K562 (cell line): ENCODE measurements at regions not wholly inside any gene's neighbourhood (a gene's known extent, or its start where the extent isn't known, plus 50 kb on each side); places are given as distances from the start of the nearest gene placed in this dataset.

Source experiments
- BHLHE40 ChIP-seq: IDR thresholded peaks from 2 replicates; pipeline ENCODE4 v1.6.1; 2011; ENCODE audit warnings: low read length, improper control_type of control experiment
- ELF4 ChIP-seq: fragments of 450-650 bp; formaldehyde crosslinking; IDR thresholded peaks from 2 replicates; pipeline ENCODE4 v1.4.0; 2022; ENCODE audit warnings: missing genetic modification characterization
- NFE2 ChIP-seq: IDR thresholded peaks from 2 replicates; pipeline ENCODE4 v1.6.1; 2014; ENCODE audit warnings: antibody characterized with exemption, low read depth
- POLR2A ChIP-seq: fragments of 450-650 bp; conservative IDR thresholded peaks from 2 replicates; pipeline ENCODE4 v1.6.1; 2016
- U2AF2 ChIP-seq: fragments of 200-400 bp; formaldehyde crosslinking; optimal IDR thresholded peaks from 2 replicates; pipeline ENCODE3; 2017; ENCODE audit warnings: low read depth, mild to moderate bottlenecking, low read length
- ZNF551 ChIP-seq: fragments of 250-450 bp; sonication (Bioruptor Pico); IDR thresholded peaks from 2 replicates; pipeline ENCODE4 v1.5.0; 2021; ENCODE audit warnings: mild to moderate bottlenecking, moderate library complexity
- TF ChIP-seq, protein P1 (sequence below), 3 experiments: IDR thresholded peaks in 2 of 3; conservative IDR thresholded peaks in 1 of 3; 2 replicates each; pipeline ENCODE4 v1.5.1; 2011 to 2012; ENCODE audit warnings: low read length in 3 of 3, mild to moderate bottlenecking in 3 of 3, control low read depth in 2 of 3, improper control_type of control experiment in 1 of 3, inconsistent platforms in 1 of 3, low read depth in 1 of 3, mixed read lengths in 1 of 3, moderate library complexity in 1 of 3; ENCODE audit not compliant: insufficient read depth in 2 of 3

DNA sequence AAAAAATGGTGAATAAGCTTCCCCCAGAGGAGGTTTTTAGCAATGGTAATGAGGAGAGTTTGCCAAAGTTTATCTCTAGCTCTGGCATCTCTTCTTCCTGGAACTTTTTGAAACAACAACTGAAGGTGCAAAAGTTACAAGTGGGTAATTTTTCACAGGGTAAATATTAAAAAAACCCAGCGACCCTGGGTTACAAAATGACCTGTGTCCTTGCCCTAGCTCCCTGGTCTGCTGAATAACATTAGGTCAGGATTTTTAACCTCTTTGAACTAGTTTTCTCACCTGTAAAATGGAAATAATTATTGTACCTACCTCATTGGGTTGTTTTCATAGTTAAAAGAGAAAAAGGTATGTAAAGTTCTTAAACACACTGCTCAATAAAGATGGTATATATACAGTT is 332.4 kb upstream of the DUSP10 start:
- no peak for TF ChIP-seq U2AF2
- TF ChIP-seq, protein P1, sequence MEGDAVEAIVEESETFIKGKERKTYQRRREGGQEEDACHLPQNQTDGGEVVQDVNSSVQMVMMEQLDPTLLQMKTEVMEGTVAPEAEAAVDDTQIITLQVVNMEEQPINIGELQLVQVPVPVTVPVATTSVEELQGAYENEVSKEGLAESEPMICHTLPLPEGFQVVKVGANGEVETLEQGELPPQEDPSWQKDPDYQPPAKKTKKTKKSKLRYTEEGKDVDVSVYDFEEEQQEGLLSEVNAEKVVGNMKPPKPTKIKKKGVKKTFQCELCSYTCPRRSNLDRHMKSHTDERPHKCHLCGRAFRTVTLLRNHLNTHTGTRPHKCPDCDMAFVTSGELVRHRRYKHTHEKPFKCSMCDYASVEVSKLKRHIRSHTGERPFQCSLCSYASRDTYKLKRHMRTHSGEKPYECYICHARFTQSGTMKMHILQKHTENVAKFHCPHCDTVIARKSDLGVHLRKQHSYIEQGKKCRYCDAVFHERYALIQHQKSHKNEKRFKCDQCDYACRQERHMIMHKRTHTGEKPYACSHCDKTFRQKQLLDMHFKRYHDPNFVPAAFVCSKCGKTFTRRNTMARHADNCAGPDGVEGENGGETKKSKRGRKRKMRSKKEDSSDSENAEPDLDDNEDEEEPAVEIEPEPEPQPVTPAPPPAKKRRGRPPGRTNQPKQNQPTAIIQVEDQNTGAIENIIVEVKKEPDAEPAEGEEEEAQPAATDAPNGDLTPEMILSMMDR (IDR thresholded peaks at IDR 0.05 in 2 of 3, conservative IDR thresholded peaks at IDR 0.05 in 1 of 3; ENCODE audit: insufficient read depth in 2 of 3, low read depth in 1 of 3, low read length in 3 of 3): no peak
- TF ChIP-seq ZNF551: no peak
- TF ChIP-seq POLR2A: no peak
- no peak for TF ChIP-seq NFE2
- TF ChIP-seq BHLHE40: no peak
- no peak for TF ChIP-seq ELF4
